ENCODE measurements at regions not wholly inside any gene's neighbourhood (a gene's known extent, or its start where the extent isn't known, plus 50 kb on each side); places are given as distances from the start of the nearest gene placed in this dataset.
A peak's percentile ranks its signal among the peaks of the same experiment; 100 is the strongest.
"Not testable (repeated sequence)": the region's sequence is repeated elsewhere in the genome, so short reads cannot be mapped to it uniquely, and the experiment has no call there.

DNA sequence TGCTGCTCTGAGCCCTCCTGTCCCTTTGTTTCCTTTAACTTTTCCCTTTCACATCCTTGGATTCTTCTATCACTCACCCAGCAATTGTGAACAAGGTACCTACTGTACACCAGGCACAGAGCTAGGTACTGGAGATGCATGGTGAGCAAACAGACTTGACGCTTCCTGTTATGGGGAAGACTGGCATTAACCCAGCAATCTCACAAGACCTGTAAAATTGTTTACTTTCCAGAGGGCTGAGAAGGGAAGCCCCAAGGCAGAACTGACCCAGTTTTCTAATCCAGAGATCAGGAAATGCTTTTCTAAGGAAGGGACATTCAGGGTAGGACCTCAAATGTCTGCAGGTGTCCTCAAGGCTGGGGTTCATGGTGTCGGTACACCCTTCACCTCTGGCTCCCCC, 171.6 kb upstream of the KAZN start:
- Histone ChIP-seq H3K79me2 (ENCODE audit: control insufficient read depth, low read length) (no peaks in the 10 kb centered on the region), H3K4me3 (ENCODE audit: low read length) (no peak overlapping the region), H3K9me2 (replicated peaks; ENCODE audit: control insufficient read depth, low read length) (no peaks in the 10 kb centered on the region), H3K36me3 (ENCODE audit: control insufficient read depth, low read length) (no peaks in the 10 kb centered on the region), H3K4me2 (ENCODE audit: low read length) (no peak overlapping the region), H3K9me3 (ENCODE audit: control insufficient read depth, insufficient read depth, low read length) (no peaks in the 10 kb centered on the region), H3F3A (ENCODE audit: control insufficient read depth, insufficient read depth) (no peaks in the 10 kb centered on the region), H3K27ac (ENCODE audit: low read depth, low read length) (no peak overlapping the region), H4K20me1 (ENCODE audit: control insufficient read depth, insufficient read depth, low read depth, low read length) (no peaks in the 10 kb centered on the region), H3K4me1 (ENCODE audit: control insufficient read depth, low read length) (no peaks in the 10 kb centered on the region), H3K27me3 (ENCODE audit: control insufficient read depth, low read length) (no peaks in the 10 kb centered on the region)
- TF ChIP-seq, protein P1, sequence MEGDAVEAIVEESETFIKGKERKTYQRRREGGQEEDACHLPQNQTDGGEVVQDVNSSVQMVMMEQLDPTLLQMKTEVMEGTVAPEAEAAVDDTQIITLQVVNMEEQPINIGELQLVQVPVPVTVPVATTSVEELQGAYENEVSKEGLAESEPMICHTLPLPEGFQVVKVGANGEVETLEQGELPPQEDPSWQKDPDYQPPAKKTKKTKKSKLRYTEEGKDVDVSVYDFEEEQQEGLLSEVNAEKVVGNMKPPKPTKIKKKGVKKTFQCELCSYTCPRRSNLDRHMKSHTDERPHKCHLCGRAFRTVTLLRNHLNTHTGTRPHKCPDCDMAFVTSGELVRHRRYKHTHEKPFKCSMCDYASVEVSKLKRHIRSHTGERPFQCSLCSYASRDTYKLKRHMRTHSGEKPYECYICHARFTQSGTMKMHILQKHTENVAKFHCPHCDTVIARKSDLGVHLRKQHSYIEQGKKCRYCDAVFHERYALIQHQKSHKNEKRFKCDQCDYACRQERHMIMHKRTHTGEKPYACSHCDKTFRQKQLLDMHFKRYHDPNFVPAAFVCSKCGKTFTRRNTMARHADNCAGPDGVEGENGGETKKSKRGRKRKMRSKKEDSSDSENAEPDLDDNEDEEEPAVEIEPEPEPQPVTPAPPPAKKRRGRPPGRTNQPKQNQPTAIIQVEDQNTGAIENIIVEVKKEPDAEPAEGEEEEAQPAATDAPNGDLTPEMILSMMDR (IDR thresholded peaks at IDR 0.05; ENCODE audit: low read depth, low read length, poor library complexity, severe bottlenecking): no peak
- no peak for TF ChIP-seq EZH2phosphoT487 (IDR thresholded peaks at IDR 0.05; ENCODE audit: borderline replicate concordance, low read length)

DNA sequence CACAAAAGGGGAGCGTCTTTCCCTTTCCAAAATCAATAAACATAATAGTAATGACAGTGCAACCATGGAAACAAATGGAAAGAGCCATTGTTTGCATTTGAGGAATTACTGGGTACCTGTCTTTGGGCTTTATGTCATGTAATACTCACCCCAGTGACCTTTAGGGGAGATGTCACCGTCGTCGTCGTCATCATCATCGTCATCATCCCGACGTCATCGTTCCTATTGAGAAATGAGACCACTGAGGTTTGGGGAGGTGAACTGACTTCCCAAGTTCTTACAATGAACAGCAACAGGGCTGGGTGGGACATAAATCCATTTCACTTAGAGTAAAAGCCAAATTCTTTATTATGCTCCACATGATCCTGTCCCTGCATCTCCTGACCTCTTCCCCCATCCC, 168.9 kb upstream of the KAZN start:
- Histone ChIP-seq H3K9me2 (replicated peaks; ENCODE audit: control insufficient read depth, low read length) (no peaks in the 10 kb centered on the region), H3K9me3 (ENCODE audit: control insufficient read depth, insufficient read depth, low read length) (no peaks in the 10 kb centered on the region), H3K79me2 (ENCODE audit: control insufficient read depth, low read length) (no peaks in the 10 kb centered on the region), H3K4me2 (ENCODE audit: low read length) (no peak overlapping the region), H3K36me3 (ENCODE audit: control insufficient read depth, low read length) (no peaks in the 10 kb centered on the region), H4K20me1 (ENCODE audit: control insufficient read depth, insufficient read depth, low read depth, low read length) (no peaks in the 10 kb centered on the region), H3K4me3 (ENCODE audit: low read length) (no peak overlapping the region), H3K27me3 (ENCODE audit: control insufficient read depth, low read length) (no peaks in the 10 kb centered on the region), H3K27ac (ENCODE audit: low read depth, low read length) (no peak overlapping the region), H3K4me1 (ENCODE audit: control insufficient read depth, low read length) (no peaks in the 10 kb centered on the region), H3F3A (ENCODE audit: control insufficient read depth, insufficient read depth) (no peaks in the 10 kb centered on the region)
- TF ChIP-seq, protein P1 (IDR thresholded peaks at IDR 0.05; ENCODE audit: low read depth, low read length, poor library complexity, severe bottlenecking): no peak
- no peak for TF ChIP-seq EZH2phosphoT487 (IDR thresholded peaks at IDR 0.05; ENCODE audit: borderline replicate concordance, low read length)

DNA sequence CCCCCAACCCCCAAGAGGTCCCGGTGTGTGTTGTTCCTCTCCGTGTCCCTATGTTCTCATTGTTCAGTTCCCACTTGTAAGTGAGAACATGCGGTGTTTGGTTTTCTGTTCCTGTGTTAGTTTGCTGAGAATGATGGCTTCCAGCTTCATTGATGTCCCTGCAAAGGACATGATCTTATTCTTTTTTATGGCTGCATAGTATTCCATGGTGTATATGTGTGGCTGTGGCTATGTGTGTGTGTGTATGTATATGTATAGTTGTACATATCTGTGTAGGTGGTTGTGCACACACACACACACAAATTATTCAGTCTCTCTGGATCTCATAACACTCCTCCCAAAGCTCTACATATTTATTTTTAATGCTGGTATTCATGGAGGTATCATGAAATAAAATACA, 165.8 kb upstream of the KAZN start:
- H3K9me3 ChIP-seq (ENCODE audit: control insufficient read depth, insufficient read depth, low read length); H3F3A ChIP-seq (ENCODE audit: control insufficient read depth, insufficient read depth); H3K36me3 ChIP-seq (ENCODE audit: control insufficient read depth, low read length); H4K20me1 ChIP-seq (ENCODE audit: control insufficient read depth, insufficient read depth, low read depth, low read length); H3K4me1 ChIP-seq (ENCODE audit: control insufficient read depth, low read length); H3K4me2 ChIP-seq (ENCODE audit: low read length); H3K79me2 ChIP-seq (ENCODE audit: control insufficient read depth, low read length); H3K4me3 ChIP-seq (ENCODE audit: low read length); H3K9me2 ChIP-seq (replicated peaks; ENCODE audit: control insufficient read depth, low read length); H3K27me3 ChIP-seq (ENCODE audit: control insufficient read depth, low read length); H3K27ac ChIP-seq (ENCODE audit: low read depth, low read length): not testable (repeated sequence)

DNA sequence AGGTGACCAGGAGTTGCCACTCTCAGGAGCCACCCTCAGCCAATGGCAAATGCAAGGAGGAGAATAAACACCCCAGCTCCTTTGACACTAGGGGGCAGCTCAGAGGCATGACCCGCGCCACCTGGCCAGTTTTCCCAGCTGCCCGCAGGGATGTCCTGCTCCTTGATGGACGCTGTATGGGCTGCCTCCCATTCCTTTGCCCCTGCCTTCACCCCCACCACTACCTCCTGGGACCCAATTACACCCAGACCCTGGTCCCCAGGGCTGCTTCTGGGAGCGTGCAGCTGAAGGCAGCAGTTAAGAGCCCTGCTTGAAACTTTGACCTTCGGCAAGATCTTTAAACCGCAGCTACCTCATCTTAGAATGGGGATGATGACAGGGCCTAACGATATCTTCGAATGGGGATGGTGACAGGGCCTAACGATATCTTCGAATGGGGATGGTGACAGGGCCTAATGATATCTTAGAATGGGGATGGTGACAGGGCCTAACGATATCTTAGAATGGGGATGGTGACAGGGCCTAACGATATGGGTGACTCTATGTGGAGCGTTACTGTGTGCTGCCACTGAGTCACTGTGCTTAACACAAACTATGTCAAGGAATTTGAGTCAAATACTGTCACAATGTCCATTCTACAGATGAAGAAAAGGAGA, 163.0 kb upstream of the KAZN start:
- Histone ChIP-seq H3K36me3 (ENCODE audit: control insufficient read depth, low read length) (no peaks in the 10 kb centered on the region), H4K20me1 (ENCODE audit: control insufficient read depth, insufficient read depth, low read depth, low read length) (no peaks in the 10 kb centered on the region), H3K27me3 (ENCODE audit: control insufficient read depth, low read length) (no peaks in the 10 kb centered on the region), H3K79me2 (ENCODE audit: control insufficient read depth, low read length) (no peaks in the 10 kb centered on the region), H3K4me1 (ENCODE audit: control insufficient read depth, low read length) (no peaks in the 10 kb centered on the region), H3K27ac (ENCODE audit: low read depth, low read length) (no peak overlapping the region), H3F3A (ENCODE audit: control insufficient read depth, insufficient read depth) (no peaks in the 10 kb centered on the region), H3K4me3 (ENCODE audit: low read length) (no peak overlapping the region), H3K9me2 (replicated peaks; ENCODE audit: control insufficient read depth, low read length) (no peaks in the 10 kb centered on the region), H3K9me3 (ENCODE audit: control insufficient read depth, insufficient read depth, low read length) (no peaks in the 10 kb centered on the region), H3K4me2 (ENCODE audit: low read length) (no peak overlapping the region)
- TF ChIP-seq, protein P1 (IDR thresholded peaks at IDR 0.05; ENCODE audit: low read depth, low read length, poor library complexity, severe bottlenecking): peak; percentile 34
- no peak for TF ChIP-seq EZH2phosphoT487 (IDR thresholded peaks at IDR 0.05; ENCODE audit: borderline replicate concordance, low read length)

Data from DOHH2 (cell line).